ENCODE measurements at regions not wholly inside any gene's neighbourhood (a gene's known extent, or its start where the extent isn't known, plus 50 kb on each side); places are given as distances from the start of the nearest gene placed in this dataset.
"Not testable (repeated sequence)": the region's sequence is repeated elsewhere in the genome, so short reads cannot be mapped to it uniquely, and the experiment has no call there.

DNA sequence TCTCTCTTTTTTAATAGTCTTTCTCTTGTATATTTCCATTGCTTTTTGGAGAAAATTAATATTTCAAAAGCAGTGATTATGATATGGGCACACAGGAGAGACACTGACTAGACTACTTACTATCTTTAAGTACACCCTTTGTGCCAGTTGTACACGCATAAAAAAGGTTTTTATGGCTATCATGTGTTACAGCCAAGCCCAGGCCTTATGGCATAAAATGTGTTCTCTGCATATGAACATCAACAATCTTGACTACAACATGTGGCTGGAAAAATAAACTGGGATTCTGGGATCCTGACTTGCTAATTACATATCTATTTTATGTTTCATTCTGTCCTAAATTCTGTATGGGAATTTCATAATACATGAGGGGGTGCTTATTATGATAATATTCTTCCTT, 1401.8 kb downstream of the SLITRK5 start:
- DNase-seq, result no peak

DNA sequence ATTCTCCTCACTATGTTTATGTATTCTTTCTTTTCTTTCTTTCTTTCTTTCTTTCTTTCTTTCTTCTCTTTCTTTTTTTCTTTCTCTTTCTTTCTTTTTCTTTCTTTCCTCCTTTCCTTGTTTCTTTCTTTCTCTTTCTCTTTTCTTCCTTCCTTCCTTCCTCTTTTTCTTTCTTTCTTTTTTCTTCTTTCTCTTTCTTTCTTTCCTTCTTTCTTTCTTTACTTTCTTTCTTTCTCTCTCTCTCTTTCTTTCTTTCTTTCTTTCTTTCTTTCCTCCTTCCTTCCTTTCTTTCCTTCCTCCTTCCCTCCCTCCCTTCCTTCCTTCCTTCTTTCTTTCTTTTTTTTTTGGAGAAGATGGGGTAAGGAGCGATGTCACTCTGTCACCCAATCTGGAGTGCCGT, 1405.5 kb downstream of the SLITRK5 start:
- no peak for DNase-seq

DNA sequence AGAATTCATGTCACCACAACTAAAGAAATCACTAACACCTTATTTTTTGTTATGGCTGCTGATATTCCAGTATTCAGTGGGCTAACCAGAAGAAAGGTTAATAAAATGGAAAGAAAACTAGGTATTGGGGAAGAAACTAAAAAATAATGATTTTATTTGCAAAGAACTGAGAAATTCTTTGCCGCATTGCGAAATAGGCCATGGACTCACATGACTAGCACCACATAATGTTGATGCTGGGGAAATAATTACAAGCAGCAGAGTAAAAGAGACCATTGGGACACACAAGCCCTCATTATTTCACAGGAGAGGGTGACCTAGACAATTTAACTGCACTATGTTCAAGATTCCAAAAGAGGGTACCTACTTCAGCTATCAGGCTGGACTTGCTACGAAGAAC, 1411.5 kb downstream of the SLITRK5 start:
- no peak for DNase-seq

DNA sequence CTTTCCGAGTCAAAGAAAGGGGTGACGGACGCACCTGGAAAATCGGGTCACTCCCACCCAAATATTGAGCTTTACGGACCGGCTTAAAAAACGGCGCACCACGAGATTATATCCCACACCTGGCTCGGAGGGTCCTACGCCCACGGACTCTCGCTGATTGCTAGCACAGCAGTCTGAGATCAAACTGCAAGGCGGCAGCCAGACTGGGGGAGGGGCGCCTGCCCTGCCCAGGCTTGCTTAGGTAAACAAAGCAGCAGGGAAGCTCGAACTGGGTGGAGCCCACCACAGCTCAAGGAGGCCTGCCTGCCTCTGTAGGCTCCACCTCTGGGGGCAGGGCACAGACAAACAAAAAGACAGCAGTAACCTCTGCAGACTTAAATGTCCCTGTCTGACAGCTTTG, 1416.9 kb downstream of the SLITRK5 start:
- not testable (repeated sequence) for DNase-seq

DNA sequence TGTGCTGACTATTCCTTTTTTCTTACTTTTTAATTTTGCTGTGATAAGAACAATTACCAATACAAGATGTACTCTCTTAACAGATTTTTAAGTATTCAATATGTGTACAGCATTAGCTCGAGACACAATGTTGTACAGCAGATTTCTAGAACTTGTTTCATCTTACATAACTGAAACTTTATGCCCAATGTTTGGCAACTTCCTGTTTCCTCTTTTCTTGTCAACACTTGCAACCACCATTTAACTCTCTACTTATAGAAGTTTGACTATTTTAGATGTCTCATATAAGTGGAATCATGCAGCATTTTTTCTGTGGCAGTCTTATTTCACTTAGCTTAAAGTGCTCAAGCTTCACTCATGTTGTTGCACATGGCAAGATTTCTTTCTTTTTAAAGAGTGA, 1426.8 kb downstream of the SLITRK5 start:
- DNase-seq, result no peak

DNA sequence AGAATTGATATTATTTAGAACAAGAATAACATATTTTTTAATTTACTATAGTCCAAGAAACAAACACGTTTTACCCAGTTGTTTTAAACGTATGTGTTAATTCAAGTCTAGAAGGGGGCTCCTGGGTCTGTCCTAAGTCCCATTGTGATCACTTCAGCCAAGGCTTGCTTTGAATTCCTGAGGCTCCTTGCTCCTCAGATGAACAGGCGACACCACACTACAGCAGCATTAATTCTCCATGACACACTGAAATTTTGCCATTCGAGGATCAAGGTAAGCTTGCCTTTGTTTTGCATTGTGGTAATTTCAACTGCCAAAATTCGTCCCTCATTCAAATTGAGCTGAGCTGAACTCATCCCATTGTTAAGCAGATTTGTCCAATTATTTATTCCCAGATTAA, 1442.6 kb downstream of the SLITRK5 start:
- no peak for DNase-seq

DNA sequence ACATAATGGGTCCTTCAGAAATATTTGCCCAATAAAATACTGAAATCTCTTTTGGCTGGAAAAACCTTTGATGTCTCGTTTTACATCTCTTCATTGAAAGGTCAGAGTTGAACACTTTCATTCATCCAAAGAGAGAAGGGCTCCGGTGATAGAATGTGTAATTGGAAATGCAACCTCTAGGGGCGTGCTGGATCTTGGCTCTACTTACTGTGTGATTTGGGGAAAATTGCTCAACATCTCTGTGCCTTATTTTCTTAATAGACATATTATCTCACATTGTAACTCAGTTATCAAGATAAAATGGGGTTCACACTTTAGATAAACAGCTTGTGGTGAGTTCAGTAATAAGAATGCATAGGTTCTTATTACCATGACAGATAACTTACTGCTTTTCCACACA, 1444.1 kb downstream of the SLITRK5 start:
- DNase-seq, result no peak

DNA sequence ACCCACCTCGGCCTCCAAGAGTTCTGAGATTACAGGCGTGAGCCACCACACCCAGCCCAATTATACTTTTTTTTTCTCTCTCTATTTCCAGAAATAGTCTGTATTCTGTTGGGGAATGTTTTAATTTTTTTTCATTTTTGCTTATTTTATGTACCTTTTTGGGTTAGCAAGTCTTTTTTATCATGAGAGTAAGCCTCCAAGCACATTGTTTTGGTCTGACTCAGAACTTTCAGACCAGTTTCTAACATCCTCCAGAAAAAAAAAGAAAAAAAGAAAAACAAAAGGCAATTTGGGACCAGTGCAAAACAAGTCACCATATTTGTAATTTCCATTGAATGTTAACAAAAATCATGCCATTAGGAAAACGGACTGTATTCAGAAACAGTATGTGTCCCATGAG, 1465.5 kb downstream of the SLITRK5 start:
- no peak for DNase-seq

DNA sequence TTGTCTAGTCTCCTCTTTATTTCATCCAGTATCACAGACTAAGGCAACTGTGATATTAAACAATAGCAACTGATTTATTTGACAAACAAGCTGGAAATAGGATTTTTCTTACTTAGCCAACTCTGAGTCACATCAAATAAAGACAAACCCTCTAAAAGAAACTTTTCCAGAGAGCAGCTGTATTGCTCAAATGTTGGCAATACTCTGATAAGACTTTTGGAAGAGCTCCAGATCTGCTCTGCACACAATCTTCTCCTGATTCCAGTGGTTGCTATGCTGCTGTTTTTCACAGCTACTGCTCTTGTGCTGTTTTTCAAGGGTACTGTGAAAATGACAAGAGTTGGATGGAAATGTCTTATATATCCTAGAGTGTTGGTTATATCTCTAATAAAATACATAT, 1479.2 kb downstream of the SLITRK5 start:
- DNase-seq, result no peak

DNA sequence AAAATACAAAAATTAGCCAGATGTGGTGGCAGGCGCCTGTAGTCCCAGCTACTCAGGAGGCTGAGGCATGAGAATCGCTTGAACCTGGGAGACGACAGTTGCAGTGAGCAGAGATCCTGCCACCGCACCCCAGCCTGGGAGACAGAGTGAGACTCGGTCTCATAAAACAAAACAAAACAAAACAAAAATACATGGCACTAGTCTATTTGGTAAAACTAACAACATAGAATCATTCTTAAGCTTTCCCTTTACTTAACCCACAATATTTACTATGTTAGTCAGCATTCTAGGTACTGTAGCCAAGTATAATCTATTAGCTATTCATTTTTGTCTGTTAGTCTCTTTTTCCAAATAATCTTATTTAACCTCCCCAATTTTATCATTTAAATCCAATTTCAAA, 1482.8 kb downstream of the SLITRK5 start:
- DNase-seq, result no peak

DNA sequence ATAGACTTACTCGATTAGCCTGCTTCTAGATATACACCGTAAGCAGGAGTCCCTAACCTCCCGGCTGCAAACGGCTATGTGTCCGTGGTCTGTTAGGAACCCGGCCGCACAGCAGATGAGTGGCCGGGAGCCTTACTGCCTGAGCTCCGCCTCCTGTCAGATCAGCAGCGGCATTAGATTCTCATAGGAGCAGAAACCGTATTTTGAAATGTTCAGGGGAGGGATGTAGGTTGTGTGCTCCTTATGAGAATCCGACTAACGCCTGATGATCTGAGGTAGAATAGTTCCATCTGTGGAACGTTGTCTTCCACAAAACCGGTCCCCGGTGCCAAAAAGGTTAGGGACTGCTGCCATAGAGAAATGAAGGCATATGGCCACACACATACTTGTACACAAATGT, 1491.9 kb downstream of the SLITRK5 start:
- DNase-seq, result no peak

DNA sequence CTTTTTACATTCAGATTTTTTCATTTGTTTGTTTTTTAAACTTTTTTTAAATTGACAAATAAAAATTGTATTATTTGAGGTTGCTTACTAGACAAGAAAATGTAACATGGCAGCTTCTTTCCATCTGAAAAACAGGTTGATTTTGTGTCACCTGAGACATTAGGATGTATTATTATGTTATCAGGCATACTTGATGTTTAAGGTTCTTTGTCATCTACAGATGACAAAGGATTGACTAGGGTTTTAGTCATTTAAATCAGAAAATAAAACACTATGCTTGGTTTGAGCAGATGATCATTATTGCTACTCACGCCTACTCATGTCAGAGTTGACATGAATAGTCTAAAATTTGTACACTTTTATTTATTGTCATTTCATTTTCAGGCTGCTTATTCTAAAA, 1494.5 kb downstream of the SLITRK5 start:
- DNase-seq, result no peak

DNA sequence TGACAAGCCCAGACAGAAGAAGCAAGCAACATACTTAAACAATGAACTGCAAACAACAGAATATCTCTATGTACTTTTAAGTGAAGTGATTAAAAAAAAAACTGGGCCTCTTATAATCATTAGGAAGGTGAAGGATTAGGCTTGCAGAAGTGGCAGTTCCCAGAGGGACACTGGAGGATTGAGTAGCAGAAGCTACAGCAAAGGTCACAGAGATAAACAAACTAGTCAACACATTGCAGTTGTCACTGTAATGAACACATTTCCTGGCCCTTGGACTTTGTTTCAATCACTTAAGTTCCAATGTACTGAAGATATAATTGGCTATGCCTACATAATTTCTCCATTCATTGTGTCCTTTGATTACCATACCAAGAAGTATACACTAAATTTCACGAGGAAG, 1498.8 kb downstream of the SLITRK5 start:
- no peak for DNase-seq

DNA sequence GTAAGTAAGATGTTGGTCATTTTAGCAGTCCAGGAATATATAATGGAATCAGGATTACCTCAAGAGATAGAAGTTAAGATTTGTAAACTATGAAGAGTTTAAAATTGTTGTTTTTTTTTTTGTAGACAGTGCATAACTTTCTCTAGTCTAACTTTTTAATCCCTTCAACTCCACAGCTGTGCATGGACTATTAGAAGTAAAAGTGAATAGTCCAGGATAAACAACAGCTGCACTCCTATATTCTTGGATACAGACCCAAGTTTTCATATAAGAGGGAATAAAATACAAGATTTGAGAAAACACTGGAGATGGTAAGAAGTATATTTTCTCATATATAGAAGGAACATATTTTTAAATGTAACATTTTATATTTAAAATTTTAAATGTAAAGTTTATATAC, 1509.9 kb downstream of the SLITRK5 start:
- DNase-seq, result no peak

DNA sequence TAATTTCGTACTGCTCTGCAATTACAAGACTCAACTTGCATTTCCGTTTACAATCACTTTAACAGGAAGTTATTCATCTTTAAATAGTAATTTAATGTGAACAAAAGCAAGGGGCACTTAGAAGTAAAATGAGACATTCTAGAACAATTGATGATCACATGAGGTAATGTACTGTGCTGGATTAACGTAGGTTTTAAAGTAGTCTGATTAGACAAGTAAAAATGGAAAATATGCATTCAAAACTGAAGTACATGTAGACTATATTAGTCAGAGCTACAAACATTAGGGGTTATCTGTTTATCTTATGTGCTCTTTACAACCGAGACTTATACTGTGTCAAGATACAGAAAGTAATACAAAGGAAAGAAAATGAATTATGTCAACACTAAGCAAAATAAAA, 1528.0 kb downstream of the SLITRK5 start:
- DNase-seq, result no peak

DNA sequence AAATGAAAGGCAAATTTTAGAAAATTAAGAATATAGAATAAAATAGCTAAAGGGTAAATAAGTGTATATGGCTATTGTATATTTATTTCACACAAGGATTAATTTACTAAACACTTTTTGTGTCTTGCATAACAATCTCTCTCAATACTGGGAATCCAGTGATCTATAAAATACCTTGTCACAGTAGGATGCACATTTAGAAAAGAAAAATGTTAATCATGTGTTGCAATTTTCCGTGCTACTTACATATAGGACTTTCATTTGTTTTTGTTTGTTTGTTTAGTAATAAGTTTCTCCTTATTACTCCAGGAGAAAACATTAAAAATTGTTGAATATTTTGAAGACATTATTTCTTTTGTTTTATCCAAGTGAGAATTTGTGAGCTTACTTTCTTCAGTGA, 1533.3 kb downstream of the SLITRK5 start:
- no peak for DNase-seq

DNA sequence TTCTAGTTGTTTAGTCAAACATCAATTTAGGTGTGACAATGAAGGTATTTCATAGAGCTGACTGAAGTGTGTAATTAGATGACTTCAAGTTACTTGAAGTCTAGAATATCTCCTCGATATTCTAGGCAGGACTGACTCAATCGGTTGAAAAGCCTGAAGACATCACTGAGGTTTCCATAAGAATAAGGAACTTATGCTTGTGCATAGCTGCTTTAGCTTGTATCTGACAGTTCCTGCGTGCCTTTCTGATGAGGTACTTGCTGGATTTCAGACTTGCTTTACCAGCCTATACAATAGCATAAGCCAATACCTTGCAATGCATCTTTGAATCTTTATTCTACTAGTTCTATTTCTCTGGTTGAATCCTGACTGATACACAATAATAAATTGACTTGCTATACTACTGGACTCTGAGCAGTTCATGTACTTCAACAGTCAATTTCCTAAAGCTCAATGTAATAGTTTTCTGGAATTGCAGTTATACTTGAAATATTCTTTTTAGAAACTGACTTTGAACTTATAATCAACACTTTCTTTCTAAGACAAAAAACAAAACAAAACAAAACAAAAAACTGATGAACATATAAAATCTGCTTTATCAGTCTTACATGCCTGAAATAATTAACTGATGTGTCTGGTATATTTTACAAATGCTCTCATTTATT, 1534.8 kb downstream of the SLITRK5 start:
- DNase-seq, result no peak

DNA sequence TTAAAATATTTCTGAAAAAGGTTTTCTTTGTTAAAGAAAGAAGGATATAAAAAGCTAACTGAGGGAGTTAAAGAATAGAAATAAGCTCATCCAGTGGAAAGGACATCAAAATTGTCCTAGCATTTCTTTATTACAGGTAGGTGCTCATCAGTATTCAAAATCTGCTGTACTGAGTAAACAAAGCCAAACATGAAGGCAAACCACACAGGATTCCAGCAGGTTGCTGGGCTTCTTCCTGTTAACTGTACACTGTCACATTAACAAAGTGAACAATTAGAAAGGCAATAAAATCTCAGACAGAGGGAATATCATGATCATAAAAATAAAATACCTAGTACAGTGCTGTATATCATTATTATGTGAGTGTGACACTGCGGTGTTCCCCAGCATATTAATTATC, 1541.0 kb downstream of the SLITRK5 start:
- DNase-seq, result no peak

DNA sequence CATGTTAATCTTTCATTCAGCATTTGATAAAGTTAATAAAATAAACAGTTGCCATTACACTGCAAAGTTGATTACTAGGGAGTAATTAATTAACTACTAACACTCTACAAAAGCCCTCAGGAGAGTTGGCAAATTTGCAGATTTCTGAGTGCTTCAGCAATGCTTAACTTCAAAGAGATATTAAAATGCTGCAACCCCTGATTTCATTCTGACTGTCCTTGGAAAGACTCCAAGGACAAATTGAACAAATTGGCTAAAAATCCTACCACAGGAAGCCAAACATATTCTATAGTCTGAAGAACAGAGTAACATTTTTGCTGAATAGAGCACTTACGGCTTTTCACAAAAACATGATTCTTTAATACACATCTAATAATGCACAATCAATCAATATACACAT, 1543.0 kb downstream of the SLITRK5 start:
- no peak for DNase-seq

DNA sequence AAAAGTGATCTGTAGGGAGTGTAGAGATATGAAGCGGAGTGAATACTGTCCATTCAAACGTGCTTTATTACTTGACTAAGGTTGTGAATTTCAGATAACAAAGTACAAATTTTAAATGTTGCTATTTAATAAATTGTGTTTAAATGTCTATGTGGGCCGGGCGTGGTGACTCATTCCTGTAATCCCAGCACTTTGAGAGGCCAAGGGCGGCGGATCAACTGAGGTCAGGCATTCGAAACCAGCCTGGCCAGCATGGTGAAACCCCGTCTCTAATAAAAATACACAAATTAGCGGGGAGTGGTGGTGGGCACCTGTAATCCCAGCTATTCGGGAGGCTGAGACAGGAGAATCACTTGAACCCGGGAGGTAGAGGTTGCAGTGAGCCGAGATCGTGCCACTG, 1544.1 kb downstream of the SLITRK5 start:
- not testable (repeated sequence) for DNase-seq

DNA sequence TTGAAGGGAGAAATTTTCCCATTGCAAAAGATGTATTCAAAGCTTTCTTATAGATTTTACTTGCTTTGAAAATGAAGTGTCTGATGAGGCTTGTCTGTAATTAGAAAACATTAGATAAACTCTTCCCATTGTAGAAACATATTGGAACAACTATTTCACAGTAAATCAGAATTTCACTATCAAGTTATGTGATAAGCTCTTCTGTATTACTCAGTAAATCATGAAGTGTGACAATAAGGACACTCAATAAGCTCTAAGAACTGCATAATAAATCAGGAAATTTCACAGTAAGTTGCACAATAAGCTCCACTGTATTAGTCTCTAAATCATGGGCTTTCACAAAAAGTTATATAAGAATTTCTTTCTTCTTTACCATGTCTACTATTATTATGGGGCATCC, 1546.6 kb downstream of the SLITRK5 start:
- no peak for DNase-seq

DNA sequence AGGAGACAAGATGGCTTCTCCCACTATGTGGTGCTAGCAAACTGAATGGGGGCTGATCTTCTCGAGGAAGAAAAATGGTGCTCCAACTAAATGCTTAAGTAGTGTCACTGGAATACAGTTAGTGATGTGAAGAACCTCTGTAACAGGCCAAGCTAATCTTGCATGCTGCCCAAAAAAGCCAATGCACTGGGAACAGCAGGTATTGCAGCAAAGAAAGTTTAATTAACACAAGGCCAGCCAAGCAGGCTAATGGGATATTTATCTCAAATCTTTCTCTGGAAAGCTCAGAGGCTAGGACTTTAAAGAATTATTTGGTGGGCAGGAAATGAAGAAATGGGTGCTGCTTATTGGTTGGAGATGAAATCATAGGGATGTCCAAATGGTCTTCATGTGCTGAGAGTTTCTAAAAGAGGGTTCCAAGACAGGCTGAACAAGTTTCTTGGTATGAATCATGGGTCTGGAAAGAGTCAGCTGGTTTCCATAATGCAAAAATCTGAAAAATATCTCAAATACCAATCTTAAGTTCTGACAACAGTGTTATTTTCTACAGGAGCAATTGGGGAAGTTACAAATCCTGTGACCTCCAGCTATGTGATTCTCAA, 1550.5 kb downstream of the SLITRK5 start:
- DNase-seq, result no peak

DNA sequence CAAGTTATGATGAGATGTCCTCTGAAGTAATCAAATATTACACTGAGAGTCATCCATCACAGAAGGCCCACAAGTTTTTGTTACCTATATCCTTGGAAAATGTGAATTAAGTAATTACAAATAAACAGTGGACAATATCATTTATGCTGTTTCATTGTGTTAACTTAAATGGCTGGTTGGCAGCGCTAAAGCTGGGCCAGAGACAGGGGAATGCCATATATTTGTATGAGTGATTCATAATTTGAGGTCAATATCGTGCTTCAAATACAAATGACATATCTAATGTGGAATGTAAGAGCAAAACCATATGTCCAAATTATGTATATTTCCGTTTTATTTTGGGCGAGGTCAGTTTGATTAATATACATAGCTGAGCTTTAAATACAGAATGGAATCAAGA, 1556.2 kb downstream of the SLITRK5 start:
- DNase-seq, result no peak

DNA sequence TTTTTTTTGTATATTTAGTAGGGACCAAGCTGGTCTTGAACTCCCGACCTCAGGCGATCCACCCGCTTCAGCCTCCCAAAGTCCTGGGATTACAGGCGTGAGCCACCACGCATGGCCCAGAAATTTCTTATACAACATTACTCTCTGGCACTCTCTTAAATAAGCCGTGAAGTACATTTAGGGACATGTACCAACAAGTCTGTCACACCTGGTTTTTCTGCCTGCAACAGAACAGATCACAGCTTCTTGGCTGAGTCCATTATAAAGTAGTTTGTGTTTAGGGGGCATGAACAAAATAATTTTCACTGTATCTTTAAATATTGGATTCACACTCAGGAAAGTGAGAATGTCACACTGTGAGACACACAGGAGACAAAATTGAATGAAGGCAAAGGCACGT, 1567.3 kb downstream of the SLITRK5 start:
- DNase-seq, result no peak
